B cell (primary cell): ENCODE measurements at regions not wholly inside any gene's neighbourhood (a gene's known extent, or its start where the extent isn't known, plus 50 kb on each side); places are given as distances from the start of the nearest gene placed in this dataset.

Source experiments
- ATAC-seq: fragments of 200-7000 bp; cut with Tn5 transposase; one replicate; pipeline ENCODE4 v1.10.0; 2021; ENCODE audit warnings: low read depth, mild to moderate bottlenecking, moderate number of reproducible peaks, moderate library complexity
- CTCF ChIA-PET: fragments of 350-600 bp; sonication (Branson Sonifier 250); formaldehyde crosslinking; loops from one replicate; lab custom pipeline; 2021; ENCODE audit warnings: antibody characterized with exemption, inconsistent platforms; lab: Charles Lee
- POLR2A ChIA-PET: fragments of 350-600 bp; sonication (Branson Sonifier 250); formaldehyde crosslinking; loops from one replicate; lab custom pipeline; 2021; ENCODE audit warnings: antibody characterized with exemption; lab: Charles Lee
- DNase-seq: peaks from one replicate; pipeline ENCODE4 v3.0.0; 2013
- H2AFZ ChIP-seq: 2 replicates; pipeline ENCODE4 v1.6.1; 2012; ENCODE audit warnings: mild to moderate bottlenecking, low read depth, low read length; ENCODE audit not compliant: insufficient read depth, poor library complexity, severe bottlenecking
- H3K27ac ChIP-seq, 2 donors: 1 replicate in 1 of 2; 2 replicates in 1 of 2; pipeline ENCODE4 v1.5.1; 2012 to 2013; ENCODE audit warnings: low read length in 2 of 2, mild to moderate bottlenecking in 2 of 2, moderate library complexity in 1 of 2
- H3K27me3 ChIP-seq, 4 experiments: fragments of 200-600 bp in 1 of 4; sonication (generic) in 1 of 4; replicated peaks in 1 of 4; 1 replicate in 2 of 4; 2 replicates in 2 of 4; pipeline versions ENCODE4 v1.6.1 to v1.7.0; 2013 to 2016; ENCODE audit warnings: low read length in 3 of 4, mild to moderate bottlenecking in 2 of 4, mixed read lengths in 1 of 4, moderate library complexity in 1 of 4; ENCODE audit not compliant: insufficient read depth in 4 of 4, control insufficient read depth in 3 of 4; ENCODE audit errors: control extremely low read depth in 1 of 4
- H3K36me3 ChIP-seq, 2 experiments: replicated peaks in 1 of 2; 1 replicate in 1 of 2; 2 replicates in 1 of 2; pipeline versions ENCODE4 v1.6.1 to v1.7.1; 2013; ENCODE audit warnings: low read length in 1 of 2; ENCODE audit not compliant: insufficient read depth in 2 of 2, control insufficient read depth in 1 of 2; ENCODE audit errors: control extremely low read depth in 1 of 2, extremely low read depth in 1 of 2
- H3K4me1 ChIP-seq, 2 donors: fragments of 200-600 bp in 1 of 2; sonication (generic) in 1 of 2; 1 replicate in 1 of 2; 2 replicates in 1 of 2; pipeline versions ENCODE4 v1.5.1 to v1.6.1; 2013 to 2017; ENCODE audit warnings: low read length in 2 of 2; ENCODE audit not compliant: control insufficient read depth in 2 of 2, insufficient read depth in 2 of 2
- H3K4me2 ChIP-seq: replicated peaks from 2 replicates; pipeline ENCODE3; 2012; ENCODE audit warnings: mild to moderate bottlenecking, low read depth, low read length; ENCODE audit not compliant: poor library complexity, severe bottlenecking
- H3K4me3 ChIP-seq, 5 experiments: fragments of 200-600 bp in 1 of 5; sonication (generic) in 1 of 5; 1 replicate in 3 of 5; 2 replicates in 2 of 5; pipeline versions ENCODE4 v1.5.1 to v1.7.0; 2011 to 2016; ENCODE audit warnings: low read length in 4 of 5, mild to moderate bottlenecking in 4 of 5, low read depth in 2 of 5, control low read depth in 1 of 5, moderate library complexity in 1 of 5; ENCODE audit not compliant: insufficient read depth in 1 of 5; ENCODE audit errors: control extremely low read depth in 1 of 5, extremely low read depth in 1 of 5
- H3K79me2 ChIP-seq: fragments of 200-600 bp; sonication (generic); one replicate; pipeline ENCODE4 v1.6.0; 2016; ENCODE audit warnings: low read length; ENCODE audit not compliant: control insufficient read depth, insufficient read depth
- H3K9ac ChIP-seq: fragments of 200-600 bp; sonication (generic); 2 replicates; pipeline ENCODE4 v1.6.1; 2017; ENCODE audit warnings: mild to moderate bottlenecking, low read length, moderate library complexity
- H3K9me3 ChIP-seq, 3 donors: one replicate each; pipeline versions ENCODE4 v1.6.1 to v1.7.1; 2013; ENCODE audit warnings: low read length in 2 of 3; ENCODE audit not compliant: control insufficient read depth in 2 of 3, insufficient read depth in 1 of 3; ENCODE audit errors: control extremely low read depth in 1 of 3
- H4K20me1 ChIP-seq: 2 replicates; pipeline ENCODE4 v1.6.0; 2012; ENCODE audit warnings: mild to moderate bottlenecking, low read length; ENCODE audit not compliant: insufficient read depth, control insufficient read depth, poor library complexity, severe bottlenecking
- H3K27ac Mint-ChIP-seq: one replicate; pipeline ENCODE4 v1.8.0; 2021; ENCODE audit warnings: mixed read lengths
- H3K27me3 Mint-ChIP-seq: one replicate; pipeline ENCODE4 v1.8.0; 2021; ENCODE audit warnings: mixed read lengths
- H3K4me1 Mint-ChIP-seq: one replicate; pipeline ENCODE4 v1.8.0; 2021; ENCODE audit warnings: mixed read lengths
- H3K4me3 Mint-ChIP-seq: one replicate; pipeline ENCODE4 v1.8.0; 2021; ENCODE audit warnings: mixed read lengths
- H3K9me3 Mint-ChIP-seq: one replicate; pipeline ENCODE4 v1.8.0; 2022; ENCODE audit warnings: mixed read lengths; ENCODE audit not compliant: insufficient read depth
- EZH2 ChIP-seq: IDR thresholded peaks from 2 replicates; pipeline ENCODE4 v1.6.1; 2012; ENCODE audit warnings: borderline replicate concordance, low read depth, mild to moderate bottlenecking, moderate library complexity, low read length; ENCODE audit not compliant: insufficient read depth, poor library complexity, severe bottlenecking
- WGBS: methylation state at CpG from one replicate; pipeline ENCODE4 v1.1.5; 2013; ENCODE audit warnings: missing lambda C conversion rate; ENCODE audit not compliant: insufficient coverage; 5-methylcytosine and 5-hydroxymethylcytosine counted together
- intact Hi-C: fragments of 100-400 bp; cut with micrococcal nuclease; formaldehyde crosslinking; loops from one replicate; pipeline ENCODE4 v1.10.0; 2022
- TF ChIP-seq, protein P1 (sequence below): fragments of 200-600 bp; IDR thresholded peaks from one replicate; pipeline ENCODE4 v1.8.0; 2022; ENCODE audit warnings: antibody characterized with exemption, mild to moderate bottlenecking

DNA sequence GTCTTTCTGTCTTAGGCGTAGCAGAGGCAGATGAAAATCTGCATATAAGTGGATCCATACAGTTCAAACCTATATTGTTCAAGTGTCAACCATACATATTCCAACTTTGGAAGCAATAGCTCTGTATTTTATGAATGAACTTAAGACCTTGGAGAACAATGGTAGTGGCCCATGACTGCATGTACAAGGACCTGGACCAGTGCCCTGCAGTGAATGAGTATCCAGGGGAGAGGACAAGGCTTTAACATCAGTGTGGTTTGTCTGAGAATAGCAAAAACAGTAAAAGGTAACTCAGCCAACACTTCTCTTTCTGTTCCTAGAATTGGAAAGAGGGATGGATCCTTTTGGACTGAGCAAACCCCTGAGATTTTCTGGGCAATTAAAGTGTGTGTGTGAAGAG is 230.8 kb upstream of the LINC00305 start:
- H3K27me3 Mint-ChIP-seq = no peaks in the 10 kb centered on the region
- H3K4me2 ChIP-seq = peak overlapping the region; percentile 61
- intact Hi-C loops = no loop called here
- DNase-seq (peak; percentile 2), ATAC-seq (no peak)
- peak overlapping the region in 1 of 5 experiments; percentile 27 for H3K4me3 ChIP-seq
- no peaks in the 10 kb centered on the region for H4K20me1 ChIP-seq
- H3K27ac Mint-ChIP-seq = peak overlapping the region; percentile 2
- TF ChIP-seq, protein P1, sequence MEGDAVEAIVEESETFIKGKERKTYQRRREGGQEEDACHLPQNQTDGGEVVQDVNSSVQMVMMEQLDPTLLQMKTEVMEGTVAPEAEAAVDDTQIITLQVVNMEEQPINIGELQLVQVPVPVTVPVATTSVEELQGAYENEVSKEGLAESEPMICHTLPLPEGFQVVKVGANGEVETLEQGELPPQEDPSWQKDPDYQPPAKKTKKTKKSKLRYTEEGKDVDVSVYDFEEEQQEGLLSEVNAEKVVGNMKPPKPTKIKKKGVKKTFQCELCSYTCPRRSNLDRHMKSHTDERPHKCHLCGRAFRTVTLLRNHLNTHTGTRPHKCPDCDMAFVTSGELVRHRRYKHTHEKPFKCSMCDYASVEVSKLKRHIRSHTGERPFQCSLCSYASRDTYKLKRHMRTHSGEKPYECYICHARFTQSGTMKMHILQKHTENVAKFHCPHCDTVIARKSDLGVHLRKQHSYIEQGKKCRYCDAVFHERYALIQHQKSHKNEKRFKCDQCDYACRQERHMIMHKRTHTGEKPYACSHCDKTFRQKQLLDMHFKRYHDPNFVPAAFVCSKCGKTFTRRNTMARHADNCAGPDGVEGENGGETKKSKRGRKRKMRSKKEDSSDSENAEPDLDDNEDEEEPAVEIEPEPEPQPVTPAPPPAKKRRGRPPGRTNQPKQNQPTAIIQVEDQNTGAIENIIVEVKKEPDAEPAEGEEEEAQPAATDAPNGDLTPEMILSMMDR = no peak
- no peak for TF ChIP-seq EZH2
- peaks cover 16 to 23% of the 10 kb centered on the region in 2 donors for H3K4me1 ChIP-seq
- ChIA-PET CTCF (no interaction called here), POLR2A (no interaction called here)
- H3K79me2 ChIP-seq = no peaks in the 10 kb centered on the region
- H3K9me3 Mint-ChIP-seq = no peaks in the 10 kb centered on the region
- H2AFZ ChIP-seq = peak overlapping the region; percentile 11
- peak overlapping the region; percentile 44 for H3K4me3 Mint-ChIP-seq
- H3K9me3 ChIP-seq = no peaks in the 10 kb centered on the region
- WGBS = no CpG with 5 or more reads among the region's 1 CpG
- H3K27me3 ChIP-seq = no peaks in the 10 kb centered on the region
- H3K36me3 ChIP-seq = no peaks in the 10 kb centered on the region
- peak overlapping the region; percentile 48 to 75 for H3K27ac ChIP-seq
- peak overlapping the region; percentile 31 for H3K9ac ChIP-seq
- peaks cover 26% of the 10 kb centered on the region for H3K4me1 Mint-ChIP-seq

DNA sequence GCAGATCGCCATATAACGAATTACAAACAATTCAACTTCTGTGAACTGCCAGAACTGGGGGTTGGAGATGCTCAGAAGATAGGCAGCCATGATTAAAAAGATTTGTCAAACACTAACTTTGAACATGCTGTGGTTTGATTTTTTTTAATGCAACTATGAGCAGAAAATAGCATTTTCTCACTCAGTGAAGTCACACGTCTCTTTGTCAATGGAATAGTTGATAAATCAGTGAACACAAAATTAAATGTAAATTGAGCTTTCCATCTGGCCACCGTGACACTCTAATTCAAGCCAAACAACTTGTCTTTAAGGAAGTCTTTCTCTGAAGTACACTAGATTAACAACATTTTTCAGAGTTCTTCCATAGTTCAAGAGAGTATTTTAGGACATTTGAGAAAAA is 228.6 kb upstream of the LINC00305 start:
- H3K27ac Mint-ChIP-seq = no peak overlapping the region
- ChIA-PET POLR2A (no interaction called here), CTCF (interaction anchor here (0.8 kb wide), 1 partner anchor 359 kb away, joined by 3 read pairs; no protein-coding TSS in a partner anchor)
- Histone ChIP-seq H3K4me3 (no peak overlapping the region), H3K9me3 (no peaks in the 10 kb centered on the region), H3K27ac (no peak overlapping the region), H3K36me3 (no peaks in the 10 kb centered on the region), H3K79me2 (no peaks in the 10 kb centered on the region), H3K4me1 (peaks cover 16 to 23% of the 10 kb centered on the region in 2 donors), H4K20me1 (no peaks in the 10 kb centered on the region), H3K27me3 (no peaks in the 10 kb centered on the region), H3K4me2 (no peak overlapping the region), H3K9ac (no peak overlapping the region), H2AFZ (no peak overlapping the region)
- ATAC-seq (no peak), DNase-seq (no peak)
- WGBS = no CpG with 5 or more reads among the region's 4 CpGs
- H3K4me1 Mint-ChIP-seq = peaks cover 26% of the 10 kb centered on the region
- TF ChIP-seq, protein P1 = no peak
- no peak for TF ChIP-seq EZH2
- intact Hi-C loops = no loop called here
- H3K27me3 Mint-ChIP-seq = no peaks in the 10 kb centered on the region
- no peak overlapping the region for H3K4me3 Mint-ChIP-seq
- H3K9me3 Mint-ChIP-seq = no peaks in the 10 kb centered on the region
